ENCODE measurements at regions not wholly inside any gene's neighbourhood (a gene's known extent, or its start where the extent isn't known, plus 50 kb on each side); places are given as distances from the start of the nearest gene placed in this dataset.

GRCh38 chr15:70195587-70196305 is 98.0 kb upstream of the TLE3 start:
- no peak for DNase-seq

GRCh38 chr15:70195171-70195570 is 97.5 kb upstream of the TLE3 start:
- no peak for DNase-seq

GRCh38 chr15:70194266-70194665 is 96.5 kb upstream of the TLE3 start:
- DNase-seq: no peak

- no peak for DNase-seq
These were observed 96.0 kb upstream of the TLE3 start for GRCh38 chr15:70193734-70194133.

DNA sequence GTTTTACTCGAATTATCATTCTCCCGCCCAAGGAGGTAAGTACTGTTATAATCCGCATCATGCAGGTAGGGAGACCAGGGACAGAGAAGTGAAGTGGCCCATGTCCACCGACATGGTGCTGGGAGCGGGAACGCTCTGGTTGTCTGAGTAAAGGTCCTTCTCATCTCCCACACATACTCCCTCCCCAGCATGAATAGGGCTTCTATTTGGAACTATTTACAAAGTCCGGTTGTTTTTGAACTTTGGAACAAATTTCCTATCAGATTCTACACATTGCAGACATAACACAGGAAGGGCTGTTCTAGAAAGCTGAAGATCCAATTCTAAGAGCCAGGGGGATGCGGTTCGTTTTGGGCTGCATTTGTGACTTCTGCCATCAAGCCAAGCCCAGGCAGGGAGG is 94.8 kb upstream of the TLE3 start:
- no peak for DNase-seq

GRCh38 chr15:70192041-70192440 is 94.3 kb upstream of the TLE3 start:
- no peak for DNase-seq

DNA sequence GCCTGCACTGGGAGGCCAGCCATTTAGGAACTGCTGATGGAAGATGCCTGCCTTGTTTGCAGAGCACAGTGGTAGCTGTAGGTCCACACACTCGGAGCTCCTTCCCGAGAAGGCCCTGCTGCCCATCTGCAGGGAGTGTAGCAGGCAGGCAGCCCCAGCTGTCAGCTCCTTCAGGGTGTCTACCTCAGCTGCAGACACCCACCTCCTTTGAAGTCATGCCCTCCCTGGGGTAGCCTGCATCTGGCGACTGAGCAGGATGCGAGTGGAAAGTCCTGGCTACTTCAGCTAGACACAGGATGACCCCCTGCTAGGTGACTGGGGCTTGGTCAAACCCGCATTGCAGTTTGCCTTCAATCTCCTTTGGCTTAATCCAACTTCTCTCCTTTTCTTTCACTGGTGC is 93.2 kb upstream of the TLE3 start:
- DNase-seq: no peak

GRCh38 chr15:70189826-70190695 is 92.3 kb upstream of the TLE3 start:
- DNase-seq: no peak

DNA sequence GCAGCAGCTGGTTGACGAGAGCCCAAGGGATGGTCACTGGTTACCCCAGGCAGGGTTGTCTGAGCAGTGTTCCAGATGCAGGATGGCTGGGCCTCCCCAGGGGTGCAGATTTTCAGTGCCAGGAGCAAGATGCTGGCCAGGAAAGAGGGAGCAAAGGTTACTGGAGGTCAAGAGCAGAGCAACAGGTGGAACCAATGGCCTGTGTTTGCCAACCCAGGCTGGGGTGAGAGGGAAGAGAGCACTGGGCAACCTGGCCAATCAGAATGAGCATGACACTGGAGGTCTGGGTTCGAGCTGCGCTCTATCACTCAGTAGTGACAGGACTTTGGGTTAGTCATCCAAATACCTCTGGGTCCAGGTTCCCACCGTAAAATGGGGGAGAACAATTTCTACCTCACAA is 90.6 kb upstream of the TLE3 start:
- DNase-seq: no peak

GRCh38 chr15:70187331-70187730 is 89.6 kb upstream of the TLE3 start:
- DNase-seq: no peak

- DNase-seq: no peak
These were observed 88.4 kb upstream of the TLE3 start for GRCh38 chr15:70186152-70186551.

- DNase-seq: no peak
These were observed 87.6 kb upstream of the TLE3 start for GRCh38 chr15:70185251-70185711.

GRCh38 chr15:70182858-70183695 is 85.4 kb upstream of the TLE3 start:
- DNase-seq: no peak

GRCh38 chr15:70181626-70182255 is 84.0 kb upstream of the TLE3 start:
- DNase-seq: no peak

- DNase-seq: no peak
These were observed 82.6 kb upstream of the TLE3 start for GRCh38 chr15:70180186-70180875.

DNA sequence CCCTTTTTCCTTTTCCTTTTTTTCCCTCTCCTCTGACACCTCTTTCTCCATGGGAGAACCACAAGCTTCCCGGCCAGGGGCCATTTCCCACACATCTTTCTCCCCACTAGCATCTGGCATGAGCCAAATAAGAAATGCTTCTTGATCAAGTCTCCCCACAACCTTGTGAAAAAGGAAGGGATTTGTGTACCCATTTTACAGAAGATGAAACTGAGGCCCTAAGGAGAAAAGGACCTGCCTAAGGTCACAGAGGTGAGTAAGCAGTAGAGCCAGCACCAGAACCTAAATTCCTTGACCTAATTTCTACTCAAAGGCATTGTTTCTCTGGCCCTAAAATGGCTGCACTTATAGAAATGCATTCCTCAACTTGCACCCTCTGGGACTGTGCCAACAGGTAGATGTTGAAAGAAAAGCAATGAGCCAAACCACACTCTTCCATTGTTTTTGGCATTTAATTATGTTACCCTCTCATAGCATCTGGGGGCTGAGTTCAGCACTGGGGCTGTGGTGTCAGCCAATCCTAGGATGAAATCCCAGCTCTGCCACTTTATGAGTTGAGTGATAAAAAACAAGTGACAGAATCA is 81.7 kb upstream of the TLE3 start:
- DNase-seq: no peak

GRCh38 chr15:70178335-70179084 is 80.8 kb upstream of the TLE3 start:
- no peak for DNase-seq

DNA sequence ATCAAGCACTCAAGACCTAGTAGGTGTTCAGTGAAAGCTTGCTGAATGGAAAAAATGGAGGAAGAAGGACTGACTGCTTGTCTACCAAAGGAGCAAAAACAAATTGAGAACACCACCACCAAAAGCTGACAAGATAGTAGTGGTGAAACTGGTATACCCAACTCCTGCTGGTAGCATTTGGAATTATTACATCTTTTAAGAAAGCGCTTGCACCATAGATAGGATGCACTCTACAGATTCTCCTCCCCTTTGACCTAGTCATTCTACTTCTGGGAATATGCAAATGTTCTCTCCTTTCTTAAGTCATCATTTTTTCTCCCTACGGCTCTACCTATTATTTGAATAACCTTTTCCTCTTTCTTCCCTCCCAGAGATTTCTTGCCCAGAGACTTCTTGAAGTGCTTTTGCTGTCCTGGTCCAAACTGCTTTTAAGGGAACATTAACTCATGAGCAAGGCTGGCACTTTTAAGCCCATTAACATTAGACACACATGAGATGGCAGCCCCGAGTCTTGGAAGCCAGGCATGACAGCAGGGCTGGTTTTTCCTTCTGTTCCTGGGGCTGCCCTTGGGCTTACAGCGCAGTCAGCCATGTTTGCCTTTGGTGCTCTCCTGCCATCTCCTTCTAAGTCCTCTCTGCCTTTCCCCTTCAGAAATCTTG is 75.0 kb upstream of the TLE3 start:
- DNase-seq: no peak

DNA sequence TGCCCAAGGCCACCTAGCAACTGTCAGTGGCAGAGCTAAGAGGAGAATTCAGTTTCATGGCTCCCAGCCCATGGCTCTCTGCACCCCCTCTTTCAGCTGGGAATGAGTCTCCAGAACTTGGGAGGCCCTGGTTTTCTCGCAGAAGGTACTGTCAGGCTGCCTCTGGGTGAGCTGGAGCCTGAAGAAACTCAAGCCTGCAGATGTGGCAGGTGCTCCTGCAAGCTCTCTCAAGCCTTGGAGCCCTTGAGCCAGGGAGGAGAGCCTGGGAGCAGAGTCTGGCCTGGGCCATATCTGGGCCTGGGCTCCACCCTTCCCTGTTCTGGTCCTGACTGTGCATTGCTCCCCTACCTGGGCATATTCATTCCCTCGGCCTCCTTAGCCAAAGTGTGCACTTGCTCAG is 74.4 kb upstream of the TLE3 start:
- DNase-seq: no peak

DNA sequence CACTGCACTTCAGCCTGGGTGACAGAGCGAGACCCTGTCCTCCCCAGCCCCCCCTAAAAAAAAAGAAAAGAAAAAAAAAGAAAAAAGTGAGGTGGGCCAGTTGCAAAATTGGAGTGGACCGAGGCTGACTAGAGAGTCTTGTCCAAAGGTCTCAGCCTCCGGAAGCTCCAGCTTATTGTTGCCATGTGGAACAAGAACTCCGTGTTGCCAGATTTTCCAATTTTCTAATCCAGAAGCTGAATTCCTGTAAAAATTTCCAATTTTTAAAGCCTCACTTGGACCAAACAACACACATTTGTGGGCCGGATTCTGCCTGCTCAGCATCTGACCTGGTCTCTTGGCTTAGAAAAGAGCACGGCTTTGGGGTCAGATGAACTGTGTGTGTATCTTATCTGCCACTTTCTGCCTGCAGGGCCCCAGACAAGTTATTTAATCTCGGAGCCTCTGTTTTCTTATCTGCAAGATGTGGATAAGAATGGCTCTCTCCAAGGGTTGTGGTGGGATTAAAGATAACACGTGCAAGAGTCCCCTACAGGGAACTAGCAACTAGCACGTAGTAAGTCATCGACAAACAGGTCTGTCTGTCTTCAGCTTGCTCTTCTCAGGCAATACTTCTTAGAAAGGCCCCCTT is 73.7 kb upstream of the TLE3 start:
- no peak for DNase-seq

Measured in stimulated activated CD4-positive, alpha-beta T cell treated with anti-CD3 and anti-CD28 coated beads, Interleukin-4, amount 100 ng/mL, for 4 hours (primary cell).